H1 (cell line): ENCODE measurements at regions not wholly inside any gene's neighbourhood (a gene's known extent, or its start where the extent isn't known, plus 50 kb on each side); places are given as distances from the start of the nearest gene placed in this dataset.

Experiments
- FOSL1 ChIP-seq: IDR thresholded peaks from 2 replicates; pipeline ENCODE4 v1.6.1; 2011; ENCODE audit warnings: mild to moderate bottlenecking, low read depth, low read length, moderate library complexity; ENCODE audit not compliant: insufficient read depth
- JUN ChIP-seq: IDR thresholded peaks from 2 replicates; pipeline ENCODE4 v1.6.1; 2011; ENCODE audit warnings: low read depth, mild to moderate bottlenecking, improper control_type of control experiment, low read length
- NRF1 ChIP-seq: IDR thresholded peaks from 2 replicates; pipeline ENCODE4 v1.6.1; 2011; ENCODE audit warnings: mild to moderate bottlenecking, low read depth, low read length, improper control_type of control experiment
- PHF8 ChIP-seq: fragments of 200-600 bp; sonication (generic); conservative IDR thresholded peaks from 2 replicates; pipeline ENCODE4 v1.7.1; 2012; ENCODE audit warnings: low read depth, mild to moderate bottlenecking, inconsistent platforms, low read length, moderate library complexity
- POU5F1 ChIP-seq: IDR thresholded peaks from 2 replicates; pipeline ENCODE4 v1.6.1; 2011; ENCODE audit warnings: low read depth, mild to moderate bottlenecking, low read length, moderate library complexity
- RAD21 ChIP-seq, 2 experiments: IDR thresholded peaks in 1 of 2; conservative IDR thresholded peaks in 1 of 2; 2 replicates each; pipeline ENCODE4 v1.6.1; 2011; ENCODE audit warnings: low read depth in 2 of 2, low read length in 2 of 2, improper control_type of control experiment in 1 of 2, inconsistent platforms in 1 of 2, mild to moderate bottlenecking in 1 of 2, moderate library complexity in 1 of 2
- SIN3A ChIP-seq, 2 experiments: IDR thresholded peaks in 1 of 2; conservative IDR thresholded peaks in 1 of 2; 2 replicates each; pipeline ENCODE4 v1.6.1; 2011 to 2012; ENCODE audit warnings: low read length in 2 of 2, improper control_type of control experiment in 1 of 2, low read depth in 1 of 2, mild to moderate bottlenecking in 1 of 2
- SP4 ChIP-seq: IDR thresholded peaks from 2 replicates; pipeline ENCODE4 v1.6.1; 2012; ENCODE audit warnings: low read length, inconsistent platforms
- ZNF274 ChIP-seq: IDR thresholded peaks from 2 replicates; pipeline ENCODE4 v1.7.0; 2012; ENCODE audit warnings: low read length, borderline replicate concordance; ENCODE audit errors: extremely low read depth
- TF ChIP-seq, protein P1 (sequence below): fragments of 300-600 bp; sonication (generic); IDR thresholded peaks from 2 replicates; pipeline ENCODE4 v1.7.1; 2012; ENCODE audit warnings: low read length, moderate library complexity, mild to moderate bottlenecking, inconsistent platforms; ENCODE audit not compliant: insufficient replicate concordance
- TF ChIP-seq, protein P2 (sequence below): IDR thresholded peaks from 2 replicates; pipeline ENCODE4 v1.6.1; 2011; ENCODE audit warnings: low read length, improper control_type of control experiment

DNA sequence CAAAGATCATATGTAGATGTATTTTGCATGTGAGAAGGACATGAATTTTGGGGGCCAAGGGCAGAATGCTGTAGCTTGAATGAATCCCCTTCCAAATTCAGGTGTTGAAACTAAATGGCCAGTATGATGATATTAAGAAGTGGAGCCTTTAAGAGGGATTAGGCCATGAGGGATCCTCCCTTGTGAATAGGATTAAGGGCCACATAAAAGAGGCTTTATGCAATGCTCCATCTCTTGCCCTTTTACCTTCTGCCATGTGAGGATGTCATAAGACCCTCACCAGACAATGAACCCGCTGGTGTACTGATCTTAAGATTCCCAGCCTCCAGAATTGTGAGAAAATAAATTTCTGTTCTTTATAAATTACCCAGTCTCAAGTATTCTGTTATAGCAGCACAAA, 206.1 kb downstream of the YTHDC2 start (continued):
- TF ChIP-seq, protein P1, sequence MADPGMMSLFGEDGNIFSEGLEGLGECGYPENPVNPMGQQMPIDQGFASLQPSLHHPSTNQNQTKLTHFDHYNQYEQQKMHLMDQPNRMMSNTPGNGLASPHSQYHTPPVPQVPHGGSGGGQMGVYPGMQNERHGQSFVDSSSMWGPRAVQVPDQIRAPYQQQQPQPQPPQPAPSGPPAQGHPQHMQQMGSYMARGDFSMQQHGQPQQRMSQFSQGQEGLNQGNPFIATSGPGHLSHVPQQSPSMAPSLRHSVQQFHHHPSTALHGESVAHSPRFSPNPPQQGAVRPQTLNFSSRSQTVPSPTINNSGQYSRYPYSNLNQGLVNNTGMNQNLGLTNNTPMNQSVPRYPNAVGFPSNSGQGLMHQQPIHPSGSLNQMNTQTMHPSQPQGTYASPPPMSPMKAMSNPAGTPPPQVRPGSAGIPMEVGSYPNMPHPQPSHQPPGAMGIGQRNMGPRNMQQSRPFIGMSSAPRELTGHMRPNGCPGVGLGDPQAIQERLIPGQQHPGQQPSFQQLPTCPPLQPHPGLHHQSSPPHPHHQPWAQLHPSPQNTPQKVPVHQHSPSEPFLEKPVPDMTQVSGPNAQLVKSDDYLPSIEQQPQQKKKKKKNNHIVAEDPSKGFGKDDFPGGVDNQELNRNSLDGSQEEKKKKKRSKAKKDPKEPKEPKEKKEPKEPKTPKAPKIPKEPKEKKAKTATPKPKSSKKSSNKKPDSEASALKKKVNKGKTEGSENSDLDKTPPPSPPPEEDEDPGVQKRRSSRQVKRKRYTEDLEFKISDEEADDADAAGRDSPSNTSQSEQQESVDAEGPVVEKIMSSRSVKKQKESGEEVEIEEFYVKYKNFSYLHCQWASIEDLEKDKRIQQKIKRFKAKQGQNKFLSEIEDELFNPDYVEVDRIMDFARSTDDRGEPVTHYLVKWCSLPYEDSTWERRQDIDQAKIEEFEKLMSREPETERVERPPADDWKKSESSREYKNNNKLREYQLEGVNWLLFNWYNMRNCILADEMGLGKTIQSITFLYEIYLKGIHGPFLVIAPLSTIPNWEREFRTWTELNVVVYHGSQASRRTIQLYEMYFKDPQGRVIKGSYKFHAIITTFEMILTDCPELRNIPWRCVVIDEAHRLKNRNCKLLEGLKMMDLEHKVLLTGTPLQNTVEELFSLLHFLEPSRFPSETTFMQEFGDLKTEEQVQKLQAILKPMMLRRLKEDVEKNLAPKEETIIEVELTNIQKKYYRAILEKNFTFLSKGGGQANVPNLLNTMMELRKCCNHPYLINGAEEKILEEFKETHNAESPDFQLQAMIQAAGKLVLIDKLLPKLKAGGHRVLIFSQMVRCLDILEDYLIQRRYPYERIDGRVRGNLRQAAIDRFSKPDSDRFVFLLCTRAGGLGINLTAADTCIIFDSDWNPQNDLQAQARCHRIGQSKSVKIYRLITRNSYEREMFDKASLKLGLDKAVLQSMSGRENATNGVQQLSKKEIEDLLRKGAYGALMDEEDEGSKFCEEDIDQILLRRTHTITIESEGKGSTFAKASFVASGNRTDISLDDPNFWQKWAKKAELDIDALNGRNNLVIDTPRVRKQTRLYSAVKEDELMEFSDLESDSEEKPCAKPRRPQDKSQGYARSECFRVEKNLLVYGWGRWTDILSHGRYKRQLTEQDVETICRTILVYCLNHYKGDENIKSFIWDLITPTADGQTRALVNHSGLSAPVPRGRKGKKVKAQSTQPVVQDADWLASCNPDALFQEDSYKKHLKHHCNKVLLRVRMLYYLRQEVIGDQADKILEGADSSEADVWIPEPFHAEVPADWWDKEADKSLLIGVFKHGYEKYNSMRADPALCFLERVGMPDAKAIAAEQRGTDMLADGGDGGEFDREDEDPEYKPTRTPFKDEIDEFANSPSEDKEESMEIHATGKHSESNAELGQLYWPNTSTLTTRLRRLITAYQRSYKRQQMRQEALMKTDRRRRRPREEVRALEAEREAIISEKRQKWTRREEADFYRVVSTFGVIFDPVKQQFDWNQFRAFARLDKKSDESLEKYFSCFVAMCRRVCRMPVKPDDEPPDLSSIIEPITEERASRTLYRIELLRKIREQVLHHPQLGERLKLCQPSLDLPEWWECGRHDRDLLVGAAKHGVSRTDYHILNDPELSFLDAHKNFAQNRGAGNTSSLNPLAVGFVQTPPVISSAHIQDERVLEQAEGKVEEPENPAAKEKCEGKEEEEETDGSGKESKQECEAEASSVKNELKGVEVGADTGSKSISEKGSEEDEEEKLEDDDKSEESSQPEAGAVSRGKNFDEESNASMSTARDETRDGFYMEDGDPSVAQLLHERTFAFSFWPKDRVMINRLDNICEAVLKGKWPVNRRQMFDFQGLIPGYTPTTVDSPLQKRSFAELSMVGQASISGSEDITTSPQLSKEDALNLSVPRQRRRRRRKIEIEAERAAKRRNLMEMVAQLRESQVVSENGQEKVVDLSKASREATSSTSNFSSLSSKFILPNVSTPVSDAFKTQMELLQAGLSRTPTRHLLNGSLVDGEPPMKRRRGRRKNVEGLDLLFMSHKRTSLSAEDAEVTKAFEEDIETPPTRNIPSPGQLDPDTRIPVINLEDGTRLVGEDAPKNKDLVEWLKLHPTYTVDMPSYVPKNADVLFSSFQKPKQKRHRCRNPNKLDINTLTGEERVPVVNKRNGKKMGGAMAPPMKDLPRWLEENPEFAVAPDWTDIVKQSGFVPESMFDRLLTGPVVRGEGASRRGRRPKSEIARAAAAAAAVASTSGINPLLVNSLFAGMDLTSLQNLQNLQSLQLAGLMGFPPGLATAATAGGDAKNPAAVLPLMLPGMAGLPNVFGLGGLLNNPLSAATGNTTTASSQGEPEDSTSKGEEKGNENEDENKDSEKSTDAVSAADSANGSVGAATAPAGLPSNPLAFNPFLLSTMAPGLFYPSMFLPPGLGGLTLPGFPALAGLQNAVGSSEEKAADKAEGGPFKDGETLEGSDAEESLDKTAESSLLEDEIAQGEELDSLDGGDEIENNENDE: no peak
- TF ChIP-seq ZNF274: no peak
- no peak for TF ChIP-seq PHF8
- no peak for TF ChIP-seq POU5F1
- TF ChIP-seq, protein P2, sequence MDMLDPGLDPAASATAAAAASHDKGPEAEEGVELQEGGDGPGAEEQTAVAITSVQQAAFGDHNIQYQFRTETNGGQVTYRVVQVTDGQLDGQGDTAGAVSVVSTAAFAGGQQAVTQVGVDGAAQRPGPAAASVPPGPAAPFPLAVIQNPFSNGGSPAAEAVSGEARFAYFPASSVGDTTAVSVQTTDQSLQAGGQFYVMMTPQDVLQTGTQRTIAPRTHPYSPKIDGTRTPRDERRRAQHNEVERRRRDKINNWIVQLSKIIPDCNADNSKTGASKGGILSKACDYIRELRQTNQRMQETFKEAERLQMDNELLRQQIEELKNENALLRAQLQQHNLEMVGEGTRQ: no peak
- no peak for TF ChIP-seq NRF1
- no peak for TF ChIP-seq JUN
- TF ChIP-seq FOSL1: no peak
- no peak for TF ChIP-seq SP4
- TF ChIP-seq SIN3A (conservative IDR thresholded peaks at IDR 0.05 in 1 of 2, IDR thresholded peaks at IDR 0.05 in 1 of 2; ENCODE audit: low read depth in 1 of 2, low read length in 2 of 2): no peak
- no peak for TF ChIP-seq RAD21 (IDR thresholded peaks at IDR 0.05 in 1 of 2, conservative IDR thresholded peaks at IDR 0.05 in 1 of 2; ENCODE audit: low read depth in 2 of 2, low read length in 2 of 2)
